HG02852 (cell line): ENCODE measurements at regions not wholly inside any gene's neighbourhood (a gene's known extent, or its start where the extent isn't known, plus 50 kb on each side); places are given as distances from the start of the nearest gene placed in this dataset.

Experiments used
- ATAC-seq: cut with Tn5 transposase; IDR thresholded peaks from one replicate; pipeline ENCODE4 v1.9.1; 2021; ENCODE audit warnings: mild to moderate bottlenecking, moderate library complexity; ENCODE audit not compliant: unreplicated experiment

DNA sequence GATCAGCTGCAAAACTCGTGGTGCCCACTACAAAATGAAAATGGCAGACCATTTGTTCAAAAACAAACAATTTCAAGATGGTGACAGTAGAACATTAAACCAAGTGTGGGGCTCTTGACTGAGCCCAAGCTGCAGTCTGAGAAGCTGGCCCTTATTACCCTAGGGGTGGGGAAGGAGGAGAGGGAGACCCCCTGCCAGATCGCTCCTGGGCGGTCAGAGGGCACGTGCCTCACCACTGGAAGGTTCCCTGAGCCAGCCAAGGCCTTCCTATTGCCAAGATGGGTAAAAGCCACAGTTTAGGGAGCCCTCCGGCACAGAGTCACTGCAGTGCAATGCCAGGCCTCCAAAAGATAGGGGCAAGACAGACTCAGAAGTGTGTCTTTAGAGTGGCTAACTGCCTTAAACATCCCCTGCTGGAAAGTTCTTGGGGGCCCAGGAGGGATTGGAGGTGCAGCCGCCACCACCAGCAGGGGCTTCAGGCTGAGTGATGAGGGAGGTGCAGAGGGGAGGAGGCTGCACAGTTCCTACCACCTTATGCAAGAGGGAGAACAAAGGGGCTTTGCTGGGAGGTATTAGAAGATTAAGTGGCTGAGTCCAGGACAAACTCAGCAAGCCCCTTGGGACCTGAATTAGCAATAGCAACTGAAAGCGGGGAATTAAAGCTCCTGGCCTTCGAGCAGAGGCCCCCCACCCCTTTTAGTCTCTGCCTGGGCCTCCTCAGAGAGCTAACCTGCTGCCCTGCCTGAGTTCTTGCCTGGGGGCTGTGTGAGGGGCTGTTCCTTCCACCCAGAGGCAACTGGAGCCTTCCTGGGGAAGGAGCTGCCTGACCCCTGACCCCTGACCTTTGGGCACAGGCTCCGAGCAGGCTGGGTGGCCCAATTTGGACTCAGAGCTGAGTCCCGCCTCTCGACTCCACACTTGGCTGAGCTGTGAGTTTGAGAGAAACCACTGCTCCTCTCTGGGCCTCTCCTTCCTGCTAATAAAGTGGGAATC lies 88.4 kb downstream of the VEGFA start:
- no peak for ATAC-seq

DNA sequence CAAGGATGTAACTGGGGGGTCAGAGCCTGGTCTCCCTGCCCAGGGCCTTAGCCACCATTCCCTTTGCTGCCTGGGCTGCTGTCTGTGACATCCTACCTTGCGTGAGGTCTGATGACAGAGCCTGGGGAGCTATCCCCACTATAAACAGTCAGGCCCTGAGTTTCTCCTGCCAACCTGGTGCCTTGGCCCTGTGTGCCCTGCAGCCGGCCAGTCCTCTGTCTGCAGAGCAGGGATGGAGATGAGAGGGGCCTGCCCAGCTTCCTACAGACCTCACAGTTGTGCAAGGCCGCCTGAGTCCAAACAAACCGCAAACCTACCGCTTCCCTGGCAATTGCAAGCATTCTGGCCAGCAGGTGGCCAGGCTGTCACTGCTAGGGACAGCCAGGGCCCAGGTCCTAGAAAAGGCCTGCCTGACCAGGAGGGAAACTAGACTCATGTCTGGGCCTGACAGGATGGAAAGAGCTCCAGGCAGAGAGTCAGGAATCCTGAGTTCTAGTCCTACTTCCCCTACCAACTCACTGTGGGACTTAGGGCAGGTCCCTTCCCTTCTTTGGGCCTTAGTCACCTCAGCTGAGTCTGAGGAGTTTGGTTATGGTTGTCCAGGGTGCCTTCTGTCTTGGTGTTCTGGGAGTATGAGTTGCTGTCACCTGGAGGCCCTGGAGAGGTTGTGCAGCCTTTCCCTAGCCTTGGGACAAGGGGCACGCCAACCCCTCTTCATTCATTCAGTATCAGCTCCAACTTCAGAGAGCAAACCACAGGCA lies 86.2 kb downstream of the VEGFA start:
- no peak for ATAC-seq

DNA sequence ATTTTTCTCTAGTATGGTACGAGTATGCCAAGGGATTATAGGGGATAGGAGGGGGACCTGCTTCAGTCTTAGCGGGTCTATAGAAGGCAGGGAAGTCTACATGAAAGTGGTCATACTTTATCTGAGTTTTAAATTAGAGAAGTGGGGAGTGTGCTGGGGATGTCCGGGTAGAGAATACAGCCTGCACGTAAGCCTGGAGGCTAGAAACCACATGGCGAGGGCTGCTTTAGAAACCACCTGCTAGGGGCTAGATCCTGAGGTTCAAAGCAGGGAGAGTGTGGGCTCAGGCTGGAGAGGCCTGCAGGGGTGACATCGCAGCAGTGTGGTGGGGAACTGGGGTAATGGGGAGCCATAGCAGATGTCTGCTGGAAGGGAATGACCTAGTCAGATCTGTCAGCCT lies 85.2 kb downstream of the VEGFA start:
- no peak for ATAC-seq

DNA sequence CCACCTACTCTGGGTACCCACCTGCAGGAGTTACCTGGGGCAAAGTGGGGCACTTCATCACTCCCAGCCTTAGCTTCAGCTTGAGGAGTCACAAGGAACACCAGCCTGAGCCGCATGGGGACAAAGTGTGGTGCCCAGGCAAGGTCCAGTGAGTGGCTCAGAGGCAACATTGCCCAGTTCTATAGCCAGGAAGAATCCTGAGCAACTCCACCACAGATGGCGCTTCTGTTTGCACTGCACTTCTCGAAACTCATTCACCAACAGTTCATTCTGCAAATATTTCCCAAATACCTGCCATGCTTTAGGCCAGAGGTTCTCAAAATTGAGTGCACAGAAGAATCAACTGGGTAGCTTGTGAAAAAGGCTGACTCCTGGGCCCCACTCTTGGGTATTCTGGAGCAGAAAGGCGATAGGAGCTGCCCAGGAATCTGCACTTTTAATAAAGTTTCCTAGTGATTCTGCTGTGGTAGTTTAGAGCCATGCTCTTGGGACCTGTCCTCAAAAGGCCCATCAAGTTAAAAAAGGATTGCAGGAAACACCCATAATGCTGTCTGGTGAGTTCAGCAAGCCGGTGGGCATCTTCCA lies 83.1 kb downstream of the VEGFA start:
- no peak for ATAC-seq

DNA sequence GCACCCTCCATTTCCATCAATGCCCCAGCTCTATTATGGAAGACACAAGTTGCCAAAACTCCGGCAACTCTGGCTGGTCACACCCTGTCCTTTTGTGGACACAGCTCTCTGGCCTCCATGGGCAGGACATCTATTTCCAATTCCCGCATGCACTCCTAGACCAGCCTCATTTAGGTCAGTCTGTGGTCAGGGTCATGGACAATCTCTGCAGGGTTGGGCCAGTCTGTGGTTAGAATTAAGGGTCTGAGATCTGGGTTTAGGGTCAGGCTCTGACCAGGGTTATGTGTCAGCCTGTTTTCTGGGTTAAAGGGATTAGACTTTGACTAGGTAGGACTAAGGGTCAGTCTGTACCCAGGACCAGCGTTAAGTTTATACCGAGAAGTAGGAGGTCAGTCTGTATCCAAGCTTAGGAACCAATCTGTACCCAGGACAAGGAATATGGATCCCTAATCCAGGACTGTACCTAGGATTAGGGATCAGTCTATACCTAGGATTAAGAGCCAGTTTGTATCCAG lies 82.4 kb downstream of the VEGFA start:
- ATAC-seq: no peak

DNA sequence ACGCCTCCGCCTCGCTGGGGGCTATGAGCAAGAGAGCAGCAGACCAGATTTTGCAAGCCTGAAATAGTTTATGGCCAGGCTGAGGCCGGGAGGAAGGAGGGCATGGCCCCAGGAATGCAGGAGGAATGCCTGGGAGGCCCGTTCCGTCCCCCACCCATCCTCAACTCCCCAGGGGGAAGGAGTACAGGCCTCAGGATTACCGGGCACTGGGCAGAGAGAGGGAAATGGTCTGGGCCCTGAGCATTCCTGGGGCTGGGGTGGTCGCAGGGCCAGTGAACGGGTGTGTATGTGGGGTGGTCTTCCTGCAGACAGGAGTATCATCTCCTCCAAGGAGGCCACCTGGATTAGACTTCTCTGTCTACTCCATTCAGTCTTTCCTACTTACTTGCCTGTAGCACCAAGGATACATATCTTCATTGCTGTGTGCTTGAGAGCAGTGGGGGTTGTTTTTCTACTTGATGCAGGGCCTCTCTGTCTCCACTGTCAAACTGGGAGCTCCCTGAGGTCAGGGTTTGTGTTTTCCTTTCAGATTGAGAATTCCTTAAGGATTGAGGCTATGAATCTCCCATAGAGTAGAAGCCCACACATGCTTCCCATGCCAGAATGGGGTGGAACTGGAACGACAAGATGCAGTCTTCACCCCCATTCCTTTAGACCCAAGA lies 81.3 kb downstream of the VEGFA start:
- ATAC-seq: no peak

DNA sequence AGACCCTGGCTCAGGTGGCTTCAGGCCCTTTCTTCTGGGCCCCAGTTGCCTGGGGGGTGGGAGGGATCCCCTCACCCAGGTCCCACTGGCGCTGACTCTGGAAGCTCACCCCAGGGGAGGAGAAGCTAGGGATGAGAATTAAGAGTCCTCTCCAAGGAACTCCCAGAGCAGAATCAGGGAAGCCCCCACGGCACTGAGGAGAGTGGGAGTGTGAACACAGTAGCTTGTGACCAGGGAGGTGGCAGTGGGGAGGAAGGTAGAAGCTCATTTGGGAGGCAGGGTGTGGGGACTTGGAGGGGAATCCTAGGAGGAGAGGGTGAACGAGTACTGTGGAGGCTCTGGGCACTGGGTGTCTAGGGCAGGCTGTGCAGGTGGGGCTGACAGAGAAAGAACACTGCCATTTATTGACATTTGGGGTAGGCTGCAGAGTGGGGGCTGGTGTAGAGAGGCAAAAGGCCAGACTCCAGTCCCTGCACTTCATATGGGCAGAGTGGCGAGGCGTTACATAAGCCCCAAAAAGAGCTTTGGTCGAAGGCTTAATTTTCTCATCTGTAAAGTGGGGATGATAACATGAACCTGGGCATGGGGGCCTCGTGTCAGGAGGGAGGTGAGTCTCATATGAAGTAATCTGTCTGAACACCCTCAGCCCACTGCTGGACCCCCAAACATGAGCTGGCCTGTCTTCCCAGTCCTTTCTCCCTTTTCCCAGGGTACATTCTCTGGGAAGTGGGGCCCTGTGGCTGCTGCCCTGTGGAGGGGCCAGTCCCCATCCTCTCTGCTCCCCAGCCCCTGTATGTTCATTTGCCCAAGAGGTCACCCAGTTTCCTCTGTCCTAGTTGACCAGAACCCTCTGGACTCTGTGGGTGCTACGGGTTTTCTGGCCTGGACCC lies 80.5 kb downstream of the VEGFA start:
- no peak for ATAC-seq

DNA sequence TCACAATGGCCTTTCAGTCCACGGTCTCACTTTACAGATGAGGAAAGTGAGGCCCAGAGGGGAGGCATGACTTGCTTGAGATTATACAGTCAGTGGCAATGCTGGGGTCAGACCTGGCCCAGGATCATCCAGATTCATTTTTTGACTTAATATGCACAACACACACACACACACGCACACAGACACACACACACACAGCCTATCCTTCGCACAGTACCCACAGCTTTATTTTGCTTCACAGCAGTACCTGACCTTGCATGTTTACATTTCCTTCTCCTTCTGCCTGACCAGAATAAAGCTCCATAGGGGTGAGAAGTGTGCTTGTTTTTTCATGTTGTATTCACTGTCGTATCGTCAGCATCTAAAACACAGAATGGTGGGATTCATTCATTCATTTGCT lies 79.8 kb downstream of the VEGFA start:
- no peak for ATAC-seq

DNA sequence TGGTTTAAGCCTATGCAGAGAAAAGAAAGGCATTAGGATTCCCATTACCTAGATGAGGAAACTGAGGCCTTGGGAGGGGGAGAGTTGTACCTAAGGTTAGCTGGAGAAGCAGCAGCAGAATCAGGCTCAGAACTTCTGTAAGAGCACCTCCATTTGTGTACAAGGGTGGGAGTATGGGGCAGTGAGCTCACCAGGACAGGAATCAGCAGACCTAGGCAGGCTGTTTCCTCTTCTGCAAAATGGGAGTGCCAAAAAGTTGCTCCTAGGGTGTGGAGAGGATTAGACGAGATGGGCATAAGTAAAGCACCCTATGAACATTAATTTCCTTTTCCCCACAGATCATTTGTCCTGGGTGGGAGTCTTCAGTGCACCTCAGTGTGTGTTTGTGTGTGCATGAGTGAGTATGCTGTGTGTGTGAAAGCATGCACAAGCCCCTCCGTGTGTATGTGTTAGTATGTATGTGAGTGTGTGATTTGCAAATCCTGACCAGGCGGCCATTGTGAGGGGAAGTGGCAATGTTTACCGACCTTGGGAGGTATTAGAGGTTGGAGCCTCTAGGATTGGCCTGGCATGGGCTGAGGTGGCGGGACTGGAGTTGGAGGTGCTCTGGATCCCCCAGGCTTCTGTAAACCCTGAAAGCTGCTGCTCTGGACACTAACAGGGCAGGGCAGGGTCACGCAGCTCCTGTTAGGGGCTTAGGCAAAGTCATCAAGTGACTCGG lies 78.8 kb downstream of the VEGFA start:
- no peak for ATAC-seq

DNA sequence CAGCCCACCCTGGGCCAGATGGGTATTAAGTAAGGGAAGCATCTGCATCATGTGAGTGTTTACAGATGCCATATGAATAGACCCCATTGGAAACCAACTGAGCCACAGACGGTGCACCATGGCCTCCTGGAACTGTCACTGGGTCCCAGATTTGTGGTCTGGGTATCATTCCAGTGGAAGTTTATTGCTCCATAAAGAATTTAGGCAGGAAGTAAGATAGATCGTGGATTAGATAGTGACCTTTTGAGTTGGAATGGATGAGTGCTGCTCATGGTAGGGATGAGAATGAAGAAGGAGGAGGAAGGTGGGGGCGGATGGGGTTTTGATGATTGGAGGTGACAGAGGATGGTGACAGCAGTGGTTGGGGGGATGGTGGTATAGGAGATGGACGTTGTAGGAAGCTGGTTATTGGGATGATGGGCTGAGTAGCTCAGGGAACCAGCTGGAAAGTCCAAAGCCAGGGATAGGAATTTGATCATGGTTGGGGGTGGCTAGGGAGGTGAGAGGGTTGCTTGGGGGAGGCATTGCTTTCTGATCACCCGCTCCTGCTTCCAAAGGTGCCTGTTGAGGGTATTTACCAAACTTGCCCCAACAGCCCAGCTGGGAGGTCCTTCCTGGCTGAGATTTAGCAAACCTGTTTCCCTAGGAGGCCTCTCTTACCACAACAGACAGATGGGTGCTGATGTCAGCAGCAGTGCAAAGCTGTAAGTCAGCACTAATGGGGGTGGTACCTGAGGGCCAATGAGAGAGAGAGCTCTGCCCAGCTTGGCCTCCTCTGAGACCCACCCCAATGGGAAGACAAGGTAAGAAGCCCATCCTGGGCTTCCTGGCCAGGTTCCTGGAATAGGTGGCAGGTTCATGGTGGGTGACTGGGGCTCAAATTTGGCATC lies 78.0 kb downstream of the VEGFA start:
- ATAC-seq: no peak

DNA sequence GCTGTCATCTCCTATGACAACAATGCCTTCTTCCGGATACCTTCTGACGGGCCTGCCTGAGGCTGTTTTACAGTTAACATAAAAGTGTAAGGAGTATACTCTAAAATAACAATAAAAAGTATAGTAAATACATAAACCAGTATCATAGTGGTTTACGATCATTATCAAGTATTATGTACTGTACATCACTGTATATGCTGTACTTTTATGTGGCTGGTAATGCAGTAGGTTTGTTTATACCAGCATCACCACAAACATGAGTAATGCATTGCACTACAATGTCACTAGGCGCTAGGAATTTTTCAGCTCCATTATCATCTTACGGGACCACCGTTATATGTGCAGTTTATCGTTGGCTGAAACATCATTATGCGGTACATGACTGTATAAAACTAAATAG lies 76.5 kb downstream of the VEGFA start:
- ATAC-seq: no peak

DNA sequence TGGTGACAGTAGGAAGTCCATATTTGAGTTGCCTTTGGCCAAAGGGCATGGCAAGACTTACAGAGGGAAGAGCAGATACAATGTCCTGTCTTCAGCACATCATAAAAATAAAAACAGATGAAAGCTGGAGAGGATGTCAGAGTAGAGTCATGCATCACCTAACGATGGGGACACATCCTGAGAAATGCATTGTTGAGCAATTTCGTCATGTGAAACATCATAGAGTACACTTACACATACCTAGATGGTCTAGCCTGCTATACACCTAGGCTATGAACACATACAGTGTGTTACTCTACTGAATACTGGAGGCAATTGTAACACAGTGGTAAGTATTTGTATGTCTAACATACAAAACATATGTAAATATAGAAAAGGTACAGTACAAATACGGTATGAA lies 75.6 kb downstream of the VEGFA start:
- no peak for ATAC-seq

DNA sequence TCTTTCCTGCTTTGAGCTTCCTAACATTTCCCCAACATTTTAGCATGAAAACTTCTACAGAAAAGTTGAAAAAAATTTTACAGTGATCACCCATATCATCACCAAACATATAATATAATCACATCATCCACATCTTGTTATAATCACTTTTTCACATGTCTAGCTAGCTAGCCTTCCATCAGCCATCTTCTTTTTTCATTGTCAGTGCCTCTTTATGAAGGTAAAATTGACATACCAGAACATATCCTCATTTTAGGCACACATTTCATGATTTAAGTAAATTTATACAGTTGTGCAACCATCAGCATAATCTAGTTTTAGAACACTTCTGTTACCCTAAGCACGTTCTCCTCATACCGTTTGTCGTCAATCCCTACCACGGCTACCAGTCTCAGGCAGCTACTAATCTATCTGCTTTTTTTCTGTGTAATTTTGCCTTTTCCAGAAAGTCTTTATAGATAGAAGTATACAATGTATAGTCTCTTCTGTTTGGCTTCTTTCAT lies 73.7 kb downstream of the VEGFA start:
- ATAC-seq: no peak

DNA sequence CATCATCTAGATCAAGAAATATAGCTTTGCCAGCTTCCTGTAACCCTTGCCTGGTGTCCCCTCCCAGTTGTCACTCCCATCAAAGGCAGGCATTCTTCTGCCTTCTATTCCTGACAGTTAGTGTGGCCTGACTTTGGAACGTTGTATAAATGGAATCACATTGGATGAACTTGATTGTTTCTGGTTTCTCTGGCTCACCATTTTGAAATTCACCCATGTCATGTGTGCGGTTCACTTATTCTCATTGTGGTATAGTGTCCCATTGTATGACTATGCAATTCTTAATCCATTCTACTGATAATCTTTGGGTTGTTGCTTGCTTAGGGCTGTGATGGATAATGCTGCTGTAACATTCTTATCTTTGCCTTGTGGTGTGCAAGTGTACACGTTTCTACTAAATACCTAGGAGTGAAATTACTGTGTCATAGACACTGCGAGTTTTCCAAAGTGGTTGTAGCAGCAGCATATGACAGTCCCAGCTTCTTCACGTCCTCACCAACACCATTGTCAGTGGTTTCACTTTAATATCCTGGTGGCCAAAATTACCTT lies 73.2 kb downstream of the VEGFA start:
- no peak for ATAC-seq

DNA sequence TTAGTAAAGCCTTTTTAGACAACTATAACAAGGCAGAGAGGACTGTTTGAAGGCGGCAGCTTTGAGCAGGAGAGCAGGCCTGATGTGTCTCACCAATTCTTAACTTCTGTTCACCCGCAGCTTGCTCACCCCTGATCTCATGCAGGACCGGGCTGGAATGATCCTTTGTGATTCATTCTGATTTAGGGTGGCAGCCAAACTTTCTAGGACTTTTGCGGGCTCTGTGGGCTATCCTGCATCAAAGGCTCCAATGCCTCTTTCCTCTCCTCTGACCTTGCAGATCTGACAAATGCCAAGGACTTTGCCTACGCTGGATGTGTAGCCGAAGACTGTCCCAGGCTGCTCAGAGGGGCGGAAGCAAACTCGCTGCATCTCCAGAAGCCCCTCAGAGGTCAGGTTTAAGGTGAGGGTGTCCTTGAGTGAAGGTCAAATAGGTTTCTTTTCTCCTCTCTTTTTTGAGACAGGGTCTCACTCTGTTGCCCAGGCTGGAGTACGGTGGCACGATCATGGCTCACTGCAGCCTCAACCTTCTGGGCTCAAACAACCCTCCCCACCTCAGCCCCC lies 72.3 kb downstream of the VEGFA start:
- ATAC-seq: no peak

DNA sequence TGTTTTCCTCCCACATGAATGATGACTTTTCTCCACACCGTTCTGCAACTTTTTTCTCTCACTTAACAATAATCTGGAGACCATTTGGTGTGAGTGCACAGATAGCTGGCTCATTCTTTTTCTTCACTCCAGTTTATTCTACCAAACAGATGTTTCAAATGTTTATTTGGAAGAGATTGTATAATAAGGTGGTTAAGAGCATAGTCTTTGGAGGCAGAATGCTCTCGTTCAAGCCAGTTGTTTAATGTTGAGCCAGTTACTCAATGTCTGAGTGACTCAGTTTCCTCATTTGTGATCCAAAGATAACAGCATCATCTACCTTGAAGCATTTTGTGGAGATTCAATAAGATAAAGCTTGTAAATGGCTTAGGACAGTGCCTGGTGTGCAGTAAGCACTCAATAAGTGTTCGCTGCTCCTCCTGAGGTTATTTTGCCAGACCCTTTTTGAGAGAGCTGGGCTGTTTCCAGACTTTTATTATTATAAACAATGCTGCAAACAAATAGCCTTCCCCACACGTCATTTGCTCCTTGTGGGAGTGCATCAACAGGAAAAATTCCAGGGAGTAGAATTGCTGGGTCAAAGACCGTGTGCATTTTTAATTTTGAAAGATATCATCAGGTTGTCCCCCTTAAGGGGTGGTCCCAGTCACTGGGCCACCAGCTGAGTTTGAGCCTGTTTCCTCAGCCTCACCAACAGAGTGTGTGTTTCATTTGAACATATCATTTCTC lies 70.6 kb downstream of the VEGFA start:
- no peak for ATAC-seq
